H9 (cell line): ENCODE measurements at regions not wholly inside any gene's neighbourhood (a gene's known extent, or its start where the extent isn't known, plus 50 kb on each side); places are given as distances from the start of the nearest gene placed in this dataset.

Source experiments
- DNase-seq: peaks from one replicate; pipeline ENCODE4 v3.0.0-alpha.2; 2017
- H2AFZ ChIP-seq: one replicate; pipeline ENCODE4 v1.6.1; 2013; ENCODE audit warnings: mild to moderate bottlenecking, low read length, control low read depth, moderate library complexity
- H2AK5ac ChIP-seq: 2 replicates; pipeline ENCODE4 v1.6.1; 2013; ENCODE audit warnings: low read length, control low read depth, mixed read lengths; ENCODE audit not compliant: insufficient read length
- H2BK120ac ChIP-seq: one replicate; pipeline ENCODE4 v1.6.1; 2013; ENCODE audit warnings: low read depth, mild to moderate bottlenecking, low read length, control low read depth, inconsistent platforms; ENCODE audit not compliant: poor library complexity, severe bottlenecking
- H2BK12ac ChIP-seq: 2 replicates; pipeline ENCODE4 v1.6.1; 2013; ENCODE audit warnings: low read length, control low read depth, mixed read lengths, low read depth; ENCODE audit not compliant: insufficient read length
- H2BK15ac ChIP-seq: 2 replicates; pipeline ENCODE4 v1.6.1; 2013; ENCODE audit warnings: low read depth, low read length, control low read depth
- H2BK20ac ChIP-seq: one replicate; pipeline ENCODE4 v1.6.1; 2013; ENCODE audit warnings: low read depth, mild to moderate bottlenecking, low read length, control low read depth, inconsistent platforms; ENCODE audit not compliant: poor library complexity, severe bottlenecking
- H2BK5ac ChIP-seq: 2 replicates; pipeline ENCODE4 v1.6.1; 2013; ENCODE audit warnings: low read length, control low read depth, mixed read lengths; ENCODE audit not compliant: insufficient read length
- H3K14ac ChIP-seq: 2 replicates; pipeline ENCODE4 v1.6.1; 2013; ENCODE audit warnings: low read length, control low read depth; ENCODE audit not compliant: insufficient read depth
- H3K18ac ChIP-seq: 2 replicates; pipeline ENCODE4 v1.6.1; 2013; ENCODE audit warnings: low read depth, mild to moderate bottlenecking, mixed read lengths, low read length, control low read depth; ENCODE audit not compliant: insufficient read length
- H3K23ac ChIP-seq: 2 replicates; pipeline ENCODE4 v1.6.1; 2013; ENCODE audit warnings: low read length, control low read depth, mixed read lengths, low read depth; ENCODE audit not compliant: insufficient read length
- H3K23me2 ChIP-seq: 2 replicates; pipeline ENCODE4 v1.6.1; 2013; ENCODE audit warnings: low read depth, mild to moderate bottlenecking, mixed read lengths, low read length, control low read depth; ENCODE audit not compliant: insufficient read length, poor library complexity, severe bottlenecking
- H3K27ac ChIP-seq: 2 replicates; pipeline ENCODE4 v1.5.1; 2013; ENCODE audit warnings: low read length, control low read depth, mixed read lengths, low read depth; ENCODE audit not compliant: insufficient read length
- H3K27me3 ChIP-seq: 2 replicates; pipeline ENCODE4 v1.6.1; 2013; ENCODE audit warnings: low read length, control low read depth, inconsistent platforms; ENCODE audit not compliant: insufficient read depth
- H3K4ac ChIP-seq: 2 replicates; pipeline ENCODE4 v1.6.1; 2013; ENCODE audit warnings: low read depth, mild to moderate bottlenecking, control low read depth, inconsistent platforms, low read length, moderate library complexity
- H3K4me1 ChIP-seq: 2 replicates; pipeline ENCODE4 v1.6.1; 2013; ENCODE audit warnings: low read length, control low read depth, inconsistent platforms; ENCODE audit not compliant: insufficient read depth
- H3K4me2 ChIP-seq: 2 replicates; pipeline ENCODE4 v1.6.1; 2013; ENCODE audit warnings: low read length, control low read depth, mixed read lengths; ENCODE audit not compliant: insufficient read length, insufficient read depth
- H3K56ac ChIP-seq: 2 replicates; pipeline ENCODE4 v1.6.1; 2013; ENCODE audit warnings: low read depth, mild to moderate bottlenecking, mixed read lengths, low read length, control low read depth; ENCODE audit not compliant: insufficient read length
- H3K79me1 ChIP-seq: 2 replicates; pipeline ENCODE4 v1.6.1; 2013; ENCODE audit warnings: low read depth, mild to moderate bottlenecking, moderate library complexity, low read length, control low read depth, inconsistent platforms; ENCODE audit not compliant: insufficient read depth, poor library complexity, severe bottlenecking
- H3K79me2 ChIP-seq: 2 replicates; pipeline ENCODE4 v1.6.1; 2013; ENCODE audit warnings: low read length, control low read depth, inconsistent platforms; ENCODE audit not compliant: insufficient read depth
- H3K9ac ChIP-seq: 2 replicates; pipeline ENCODE4 v1.6.1; 2013; ENCODE audit warnings: low read length, control low read depth, mixed read lengths; ENCODE audit not compliant: insufficient read length; ENCODE audit errors: extremely low read depth
- H3K9me3 ChIP-seq: one replicate; pipeline ENCODE4 v1.6.1; 2013; ENCODE audit warnings: low read depth, low read length, inconsistent platforms; ENCODE audit not compliant: control insufficient read depth
- H3T11ph ChIP-seq: one replicate; pipeline ENCODE4 v1.6.1; 2013; ENCODE audit warnings: mild to moderate bottlenecking, low read length, control low read depth, inconsistent platforms
- H4K20me1 ChIP-seq: one replicate; pipeline ENCODE4 v1.6.1; 2013; ENCODE audit not compliant: control insufficient read depth, insufficient read length, insufficient read depth
- H4K5ac ChIP-seq: 2 replicates; pipeline ENCODE4 v1.6.1; 2013; ENCODE audit warnings: low read depth, mild to moderate bottlenecking, mixed read lengths, low read length, control low read depth; ENCODE audit not compliant: insufficient read length
- H4K8ac ChIP-seq: replicated peaks from 2 replicates; pipeline ENCODE4 v1.6.1; 2013; ENCODE audit warnings: low read length, control low read depth, mixed read lengths, low read depth; ENCODE audit not compliant: insufficient read length
- H4K91ac ChIP-seq: 2 replicates; pipeline ENCODE4 v1.6.1; 2013; ENCODE audit warnings: low read depth, mild to moderate bottlenecking, moderate library complexity, mixed read lengths, low read length, control low read depth; ENCODE audit not compliant: insufficient read length
- H3K27ac Mint-ChIP-seq, 3 experiments: 2 replicates in 2 of 3; 3 replicates in 1 of 3; pipeline ENCODE4 v1.8.0; 2020 to 2021; ENCODE audit warnings: mixed read lengths in 3 of 3, mild to moderate bottlenecking in 1 of 3, moderate library complexity in 1 of 3
- H3K27me3 Mint-ChIP-seq: 2 replicates; pipeline ENCODE4 v1.8.0; 2021; ENCODE audit warnings: low read depth, mild to moderate bottlenecking, moderate library complexity, mixed read lengths
- H3K36me3 Mint-ChIP-seq, 3 experiments: 2 replicates in 2 of 3; 3 replicates in 1 of 3; pipeline ENCODE4 v1.8.0; 2020 to 2021; ENCODE audit warnings: low read depth in 3 of 3, mixed read lengths in 3 of 3; ENCODE audit not compliant: insufficient read depth in 1 of 3
- H3K4me1 Mint-ChIP-seq, 2 experiments: 2 replicates each; pipeline ENCODE4 v1.8.0; 2020; ENCODE audit warnings: mixed read lengths in 2 of 2
- H3K4me3 Mint-ChIP-seq, 2 experiments: 2 replicates in 1 of 2; 3 replicates in 1 of 2; pipeline ENCODE4 v1.8.0; 2020 to 2021; ENCODE audit warnings: mild to moderate bottlenecking in 2 of 2, mixed read lengths in 2 of 2, moderate library complexity in 1 of 2
- H3K9me3 Mint-ChIP-seq, 2 experiments: 2 replicates in 1 of 2; 3 replicates in 1 of 2; pipeline ENCODE4 v1.8.0; 2020; ENCODE audit warnings: mild to moderate bottlenecking in 2 of 2, mixed read lengths in 2 of 2, moderate library complexity in 1 of 2
- WGBS: extraction: QIAGEN DNeasy Blood & Tissue Kit; methylation state at CpG from one replicate; pipeline ENCODE4 v1.1.7; 2013; ENCODE audit warnings: missing lambda C conversion rate, low lambda C conversion rate, mixed read lengths; ENCODE audit not compliant: insufficient read length; ENCODE audit errors: extremely low coverage; 5-methylcytosine and 5-hydroxymethylcytosine counted together
- TF ChIP-seq, protein P1 (sequence below): fragments of 200-600 bp; sonication (generic); conservative IDR thresholded peaks from 3 replicates; pipeline ENCODE4 v1.8.0; 2021; ENCODE audit warnings: antibody characterized with exemption, mild to moderate bottlenecking

DNA sequence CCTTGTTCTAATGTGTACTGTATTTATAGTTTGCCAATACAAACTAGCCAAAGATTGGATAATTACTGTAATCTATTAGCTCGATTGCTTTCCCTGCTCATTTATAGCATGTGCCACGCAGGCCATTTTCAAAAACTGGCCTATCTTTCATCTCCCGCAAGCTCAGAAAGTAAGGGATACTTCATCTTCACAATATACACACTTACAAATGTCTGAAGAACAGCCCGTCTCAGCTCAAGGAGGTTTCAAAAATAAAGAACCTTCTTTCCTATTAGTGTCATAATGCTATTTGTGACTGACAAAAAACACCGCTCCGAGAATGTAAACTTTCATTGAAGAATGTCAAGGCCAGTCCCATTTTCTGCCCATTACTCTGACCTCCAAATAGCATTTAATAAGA, 306.4 kb upstream of the ZNF507 start:
- H3K14ac ChIP-seq, result no peak overlapping the region
- no peak overlapping the region for H3K4me2 ChIP-seq
- no peaks in the 10 kb centered on the region for H4K20me1 ChIP-seq
- Mint-ChIP-seq H3K9me3 (no peaks in the 10 kb centered on the region), H3K27ac (no peak overlapping the region), H3K4me3 (no peak overlapping the region), H3K4me1 (peaks cover 20 to 33% of the 10 kb centered on the region in 2 experiments), H3K36me3 (no peaks in the 10 kb centered on the region), H3K27me3 (peaks cover 16% of the 10 kb centered on the region)
- H2BK20ac ChIP-seq, result no peak overlapping the region
- WGBS, result no CpG with 5 or more reads among the region's 6 CpGs
- H4K91ac ChIP-seq, result no peak overlapping the region
- H3K9ac ChIP-seq, result no peak overlapping the region
- no peak overlapping the region for H3T11ph ChIP-seq
- H3K4ac ChIP-seq, result no peak overlapping the region
- no peak overlapping the region for H2AK5ac ChIP-seq
- H3K27me3 ChIP-seq, result no peaks in the 10 kb centered on the region
- H3K18ac ChIP-seq, result no peak overlapping the region
- H2BK15ac ChIP-seq, result no peak overlapping the region
- H2BK120ac ChIP-seq, result no peak overlapping the region
- H4K8ac ChIP-seq, result no peak overlapping the region
- TF ChIP-seq, protein P1, sequence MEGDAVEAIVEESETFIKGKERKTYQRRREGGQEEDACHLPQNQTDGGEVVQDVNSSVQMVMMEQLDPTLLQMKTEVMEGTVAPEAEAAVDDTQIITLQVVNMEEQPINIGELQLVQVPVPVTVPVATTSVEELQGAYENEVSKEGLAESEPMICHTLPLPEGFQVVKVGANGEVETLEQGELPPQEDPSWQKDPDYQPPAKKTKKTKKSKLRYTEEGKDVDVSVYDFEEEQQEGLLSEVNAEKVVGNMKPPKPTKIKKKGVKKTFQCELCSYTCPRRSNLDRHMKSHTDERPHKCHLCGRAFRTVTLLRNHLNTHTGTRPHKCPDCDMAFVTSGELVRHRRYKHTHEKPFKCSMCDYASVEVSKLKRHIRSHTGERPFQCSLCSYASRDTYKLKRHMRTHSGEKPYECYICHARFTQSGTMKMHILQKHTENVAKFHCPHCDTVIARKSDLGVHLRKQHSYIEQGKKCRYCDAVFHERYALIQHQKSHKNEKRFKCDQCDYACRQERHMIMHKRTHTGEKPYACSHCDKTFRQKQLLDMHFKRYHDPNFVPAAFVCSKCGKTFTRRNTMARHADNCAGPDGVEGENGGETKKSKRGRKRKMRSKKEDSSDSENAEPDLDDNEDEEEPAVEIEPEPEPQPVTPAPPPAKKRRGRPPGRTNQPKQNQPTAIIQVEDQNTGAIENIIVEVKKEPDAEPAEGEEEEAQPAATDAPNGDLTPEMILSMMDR, result no peak
- H3K79me2 ChIP-seq, result no peaks in the 10 kb centered on the region
- H2AFZ ChIP-seq, result no peak overlapping the region
- no peak overlapping the region for H3K23ac ChIP-seq
- H3K4me1 ChIP-seq, result peaks cover 2% of the 10 kb centered on the region; the same call in 1 of the 2 replicates
- H3K9me3 ChIP-seq, result no peaks in the 10 kb centered on the region
- no peak overlapping the region for H2BK12ac ChIP-seq
- H2BK5ac ChIP-seq, result no peak overlapping the region
- no peak overlapping the region for H3K56ac ChIP-seq
- H3K27ac ChIP-seq, result no peak overlapping the region
- H4K5ac ChIP-seq, result no peak overlapping the region
- H3K79me1 ChIP-seq, result no peaks in the 10 kb centered on the region
- H3K23me2 ChIP-seq, result peaks cover 4% of the 10 kb centered on the region
- DNase-seq, result no peak
